ENCODE measurements at regions not wholly inside any gene's neighbourhood (a gene's known extent, or its start where the extent isn't known, plus 50 kb on each side); places are given as distances from the start of the nearest gene placed in this dataset.
"Not testable (repeated sequence)": the region's sequence is repeated elsewhere in the genome, so short reads cannot be mapped to it uniquely, and the experiment has no call there.

DNA sequence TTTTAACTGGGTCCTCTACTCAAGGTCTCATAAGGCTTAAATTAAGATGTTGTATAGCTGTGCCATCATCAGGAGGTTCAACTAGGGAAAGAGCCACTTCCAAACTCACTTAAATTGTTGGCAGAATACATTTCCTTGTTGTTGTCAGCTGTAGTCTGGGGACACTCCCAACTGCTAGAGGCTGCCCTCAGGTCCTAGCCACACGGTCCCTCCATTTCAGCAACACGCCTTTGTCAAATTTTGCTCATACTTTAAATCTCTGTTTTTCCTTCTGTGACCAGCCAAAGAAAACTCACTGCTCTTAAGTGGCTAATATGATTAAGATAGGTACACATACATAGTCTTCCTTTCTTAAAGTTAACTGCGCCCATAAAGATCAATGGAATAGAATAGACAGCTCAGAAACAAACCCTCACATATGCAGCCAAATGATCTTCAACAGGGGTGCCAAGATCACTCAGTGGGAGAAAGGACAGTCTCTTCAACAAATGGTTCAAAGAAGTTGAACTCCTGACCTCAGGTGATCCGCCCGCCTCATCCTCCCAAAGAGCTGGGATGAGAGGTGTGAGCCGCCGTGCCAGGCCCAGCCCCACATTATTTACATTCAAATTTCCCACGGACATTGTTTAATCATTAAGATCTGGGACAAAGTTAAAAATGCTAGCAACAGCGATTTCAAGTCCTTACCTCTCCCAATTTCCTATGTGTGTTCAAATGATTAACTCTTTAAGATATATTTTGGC, 76.4 kb upstream of the ELOVL5 start:
- no peaks in the 10 kb centered on the region for H3K9me3 Mint-ChIP-seq
- peaks cover 21% of the 10 kb centered on the region for H3K4me1 Mint-ChIP-seq
- no peaks in the 10 kb centered on the region for H3K27me3 Mint-ChIP-seq
- no peak overlapping the region for H3K4me3 Mint-ChIP-seq
- H3K27ac Mint-ChIP-seq, result no peak overlapping the region
- no peaks in the 10 kb centered on the region for H3K36me3 Mint-ChIP-seq

DNA sequence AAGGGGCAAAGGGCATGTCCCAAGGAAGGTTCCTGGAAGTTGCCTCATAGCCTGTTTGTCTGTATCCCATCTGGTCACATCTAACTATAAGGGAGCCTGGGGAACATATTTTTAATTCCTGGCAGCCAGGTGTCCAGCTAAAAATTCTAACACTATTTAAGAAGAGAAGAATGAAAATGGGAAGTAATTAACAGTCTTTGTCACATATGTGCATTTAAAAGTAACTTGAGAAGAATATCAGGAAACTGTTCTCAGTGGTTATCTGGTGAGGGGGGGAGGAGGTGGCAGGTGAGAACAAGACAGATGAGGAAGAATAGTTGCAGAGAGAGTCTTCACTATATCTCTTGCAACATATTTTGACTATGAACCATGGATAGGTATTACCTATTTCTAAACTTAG, 75.5 kb upstream of the ELOVL5 start:
- Mint-ChIP-seq H3K27ac (no peak overlapping the region), H3K4me3 (no peak overlapping the region)

DNA sequence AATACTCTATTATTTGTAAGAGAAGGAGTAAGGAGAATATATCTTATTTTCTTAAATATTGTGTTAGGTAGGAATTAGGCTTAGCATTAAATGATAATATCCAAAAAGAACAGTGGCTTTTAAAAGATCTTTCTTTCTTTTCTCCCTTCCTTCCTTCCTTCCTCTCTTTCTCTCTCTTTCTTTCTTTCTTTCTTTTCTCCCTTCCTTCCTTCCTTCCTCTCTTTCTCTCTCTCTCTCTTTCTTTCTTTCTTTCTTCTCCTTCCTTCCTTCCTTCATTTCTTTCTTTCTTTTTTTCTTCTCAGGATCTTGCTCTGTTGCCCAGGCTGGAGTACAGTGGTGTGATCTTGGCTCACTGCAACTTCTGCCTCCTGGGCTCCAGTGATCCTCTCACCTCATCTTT, 74.8 kb upstream of the ELOVL5 start:
- H3K4me3 Mint-ChIP-seq, H3K36me3 Mint-ChIP-seq, H3K27me3 Mint-ChIP-seq, H3K9me3 Mint-ChIP-seq, H3K27ac Mint-ChIP-seq: not testable (repeated sequence)
- H3K4me1 Mint-ChIP-seq, result peaks cover 11% of the 10 kb centered on the region

More for the DNA sequence above, 75.5 kb upstream of the ELOVL5 start:
- Mint-ChIP-seq H3K36me3 (no peaks in the 10 kb centered on the region), H3K4me1 (peaks cover 17% of the 10 kb centered on the region), H3K27me3 (no peaks in the 10 kb centered on the region), H3K9me3 (no peaks in the 10 kb centered on the region)

DNA sequence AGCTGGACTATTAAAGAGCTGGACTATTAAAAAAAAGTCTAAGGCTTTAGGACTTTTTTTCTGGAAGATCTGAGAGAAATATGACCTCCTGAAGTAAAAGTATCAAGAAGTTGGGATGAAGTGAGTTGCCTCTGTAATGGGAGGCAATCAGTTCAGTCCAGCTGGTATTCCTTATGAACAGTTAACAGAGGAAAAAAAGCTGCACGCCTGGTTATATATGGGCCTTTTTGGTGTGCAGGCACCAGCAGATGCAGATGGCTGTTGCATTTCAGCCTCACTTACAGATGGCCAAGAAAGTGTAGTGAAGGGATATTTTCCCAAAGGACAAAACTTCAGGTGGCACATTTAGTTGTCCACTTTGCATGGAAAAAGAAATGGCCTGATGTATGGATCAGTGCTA, 70.3 kb upstream of the ELOVL5 start:
- Mint-ChIP-seq H3K27ac (no peak overlapping the region), H3K36me3 (no peaks in the 10 kb centered on the region), H3K4me3 (no peak overlapping the region), H3K9me3 (no peaks in the 10 kb centered on the region), H3K27me3 (no peaks in the 10 kb centered on the region), H3K4me1 (no peaks in the 10 kb centered on the region)

DNA sequence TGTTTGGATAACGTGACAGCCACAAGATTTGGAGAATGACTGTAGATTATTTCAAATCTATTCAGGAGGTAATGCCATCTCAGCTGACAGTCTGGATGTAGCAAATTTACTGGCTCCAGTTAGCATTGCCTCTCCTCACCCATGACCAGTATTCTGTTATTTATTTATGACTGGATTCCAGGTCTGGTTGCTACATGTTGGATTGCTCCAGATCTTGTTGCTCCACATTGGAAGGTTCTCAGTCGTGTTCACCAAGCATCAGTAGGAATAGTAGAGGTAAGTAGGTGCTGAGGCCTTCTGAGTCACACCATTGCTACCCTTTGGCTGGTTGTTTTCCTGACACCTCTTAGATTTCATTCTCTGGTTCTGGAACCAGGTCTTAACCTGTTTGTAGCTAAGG, 69.5 kb upstream of the ELOVL5 start:
- Mint-ChIP-seq H3K4me1 (no peaks in the 10 kb centered on the region), H3K36me3 (no peaks in the 10 kb centered on the region), H3K27ac (no peak overlapping the region), H3K4me3 (no peak overlapping the region), H3K27me3 (no peaks in the 10 kb centered on the region), H3K9me3 (no peaks in the 10 kb centered on the region)

DNA sequence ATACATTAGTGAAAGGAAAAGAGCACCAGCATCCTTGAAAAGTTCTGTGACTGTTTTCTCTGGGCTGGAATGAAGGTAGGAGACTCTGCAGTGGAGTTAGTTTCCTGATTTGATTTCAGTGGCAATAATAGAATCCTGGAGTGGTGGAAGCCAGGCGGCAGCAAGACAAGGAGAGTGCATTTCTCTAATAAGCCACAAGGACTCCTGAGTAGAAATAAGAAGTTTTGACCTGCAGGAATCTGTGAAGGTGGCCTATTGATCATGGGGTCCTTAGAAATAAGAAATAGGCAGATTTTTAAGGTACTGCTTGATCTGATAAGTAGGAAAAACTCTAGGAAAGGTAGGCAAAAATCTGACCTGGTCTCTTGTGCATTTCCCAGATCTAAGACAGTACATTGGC, 68.4 kb upstream of the ELOVL5 start:
- no peaks in the 10 kb centered on the region for H3K36me3 Mint-ChIP-seq
- H3K9me3 Mint-ChIP-seq, result no peaks in the 10 kb centered on the region
- H3K27ac Mint-ChIP-seq, result no peak overlapping the region
- H3K27me3 Mint-ChIP-seq, result no peaks in the 10 kb centered on the region
- H3K4me1 Mint-ChIP-seq, result no peaks in the 10 kb centered on the region
- no peak overlapping the region for H3K4me3 Mint-ChIP-seq

DNA sequence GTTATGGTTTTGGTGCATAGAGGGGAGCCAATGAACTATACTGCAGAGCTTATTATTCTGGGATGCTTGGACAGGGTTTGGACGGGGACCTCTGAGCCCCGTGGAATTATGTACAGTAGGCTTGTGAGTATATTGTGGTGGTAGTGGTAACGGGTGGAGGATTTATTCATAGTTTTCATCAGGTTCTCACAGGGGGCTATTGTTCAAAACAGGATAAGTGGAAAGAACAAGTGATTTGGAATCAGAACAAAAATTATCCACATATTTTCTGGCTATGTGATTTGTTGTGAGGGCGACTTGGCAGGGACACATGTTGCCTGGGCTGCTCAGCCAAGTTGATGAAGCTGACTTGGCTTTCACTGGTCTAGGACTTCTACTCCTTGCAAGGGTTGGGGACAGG, 64.6 kb upstream of the ELOVL5 start:
- Mint-ChIP-seq H3K36me3 (no peaks in the 10 kb centered on the region), H3K4me3 (no peak overlapping the region), H3K9me3 (no peaks in the 10 kb centered on the region), H3K27me3 (no peaks in the 10 kb centered on the region), H3K4me1 (no peaks in the 10 kb centered on the region), H3K27ac (no peak overlapping the region)

DNA sequence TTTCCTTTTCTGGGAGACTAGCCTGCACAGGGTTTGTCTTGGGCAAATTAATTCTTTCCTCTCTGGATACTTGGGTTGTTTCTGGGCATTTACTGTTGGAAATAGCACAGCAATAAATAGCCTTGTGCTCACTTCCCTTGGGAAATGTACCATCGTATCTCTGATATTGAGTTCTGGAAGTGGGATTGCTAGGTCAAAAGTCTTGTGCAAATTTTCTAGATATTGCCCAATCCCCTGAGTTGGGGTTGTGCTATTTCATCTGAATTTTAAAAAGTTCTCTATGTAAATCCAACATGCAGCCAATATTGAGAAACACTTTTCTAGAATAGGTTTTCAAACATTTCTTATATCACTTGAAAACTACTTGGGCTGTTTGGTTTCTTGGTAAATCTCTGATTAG, 64.0 kb upstream of the ELOVL5 start:
- Mint-ChIP-seq H3K36me3 (no peaks in the 10 kb centered on the region), H3K4me1 (no peaks in the 10 kb centered on the region), H3K4me3 (no peak overlapping the region), H3K9me3 (no peaks in the 10 kb centered on the region), H3K27me3 (no peaks in the 10 kb centered on the region), H3K27ac (no peak overlapping the region)

DNA sequence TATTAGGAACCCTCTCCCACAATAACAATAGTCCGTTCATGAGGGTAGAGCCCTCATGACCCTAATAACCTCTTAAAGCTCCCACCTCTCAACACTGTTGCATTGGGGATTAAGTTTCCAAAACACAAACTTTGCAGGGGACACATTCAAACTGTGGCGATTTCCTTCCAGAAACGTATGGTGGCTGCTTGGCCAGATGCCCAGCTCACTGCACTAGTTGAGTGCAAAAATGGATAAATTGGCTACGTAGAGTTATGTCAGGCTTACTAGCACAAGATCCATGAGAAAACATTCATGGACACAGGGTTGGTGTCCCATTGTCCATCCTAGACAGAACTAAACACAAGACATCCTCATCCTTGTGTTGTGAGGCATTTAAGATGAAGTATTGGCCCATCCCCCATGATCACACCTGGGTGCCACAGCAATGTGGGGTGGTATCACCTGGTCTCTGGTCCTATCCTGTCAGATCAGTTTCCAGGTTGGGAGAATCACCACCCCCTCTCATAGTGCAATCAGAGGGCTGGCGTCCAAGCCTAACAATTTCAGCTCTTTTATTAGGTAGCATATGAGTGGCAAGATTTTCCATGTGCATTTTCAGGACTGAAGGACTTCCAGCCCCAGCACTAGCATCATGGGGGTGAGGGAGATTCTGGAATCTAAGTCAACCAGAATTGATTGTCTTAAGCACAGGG, 63.4 kb upstream of the ELOVL5 start:
- H3K27ac Mint-ChIP-seq, result no peak overlapping the region
- no peak overlapping the region for H3K4me3 Mint-ChIP-seq
- H3K36me3 Mint-ChIP-seq, result no peaks in the 10 kb centered on the region
- no peaks in the 10 kb centered on the region for H3K9me3 Mint-ChIP-seq
- H3K27me3 Mint-ChIP-seq, result no peaks in the 10 kb centered on the region
- H3K4me1 Mint-ChIP-seq, result no peaks in the 10 kb centered on the region

DNA sequence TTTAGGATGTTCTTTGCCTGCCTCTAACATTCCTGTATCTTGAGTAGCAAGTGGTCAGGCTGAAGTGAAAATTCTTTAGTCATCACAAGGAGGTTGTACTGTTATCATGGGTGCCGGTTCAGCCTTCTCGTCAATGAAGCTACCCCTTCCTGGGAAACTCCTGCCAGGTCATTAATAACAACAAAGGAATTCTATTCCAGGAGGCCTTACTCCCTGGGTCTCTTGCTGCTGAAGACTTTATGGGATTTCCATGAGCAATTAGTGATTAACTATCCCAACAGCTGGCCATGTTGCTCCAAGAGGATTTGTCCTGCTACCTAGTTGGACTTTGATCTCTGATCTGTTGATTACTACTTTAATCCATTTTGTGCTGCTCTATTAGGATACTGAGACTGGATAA, 62.7 kb upstream of the ELOVL5 start:
- Mint-ChIP-seq H3K27me3 (no peaks in the 10 kb centered on the region), H3K4me3 (no peak overlapping the region), H3K36me3 (no peaks in the 10 kb centered on the region), H3K27ac (no peak overlapping the region), H3K4me1 (no peaks in the 10 kb centered on the region), H3K9me3 (no peaks in the 10 kb centered on the region)

DNA sequence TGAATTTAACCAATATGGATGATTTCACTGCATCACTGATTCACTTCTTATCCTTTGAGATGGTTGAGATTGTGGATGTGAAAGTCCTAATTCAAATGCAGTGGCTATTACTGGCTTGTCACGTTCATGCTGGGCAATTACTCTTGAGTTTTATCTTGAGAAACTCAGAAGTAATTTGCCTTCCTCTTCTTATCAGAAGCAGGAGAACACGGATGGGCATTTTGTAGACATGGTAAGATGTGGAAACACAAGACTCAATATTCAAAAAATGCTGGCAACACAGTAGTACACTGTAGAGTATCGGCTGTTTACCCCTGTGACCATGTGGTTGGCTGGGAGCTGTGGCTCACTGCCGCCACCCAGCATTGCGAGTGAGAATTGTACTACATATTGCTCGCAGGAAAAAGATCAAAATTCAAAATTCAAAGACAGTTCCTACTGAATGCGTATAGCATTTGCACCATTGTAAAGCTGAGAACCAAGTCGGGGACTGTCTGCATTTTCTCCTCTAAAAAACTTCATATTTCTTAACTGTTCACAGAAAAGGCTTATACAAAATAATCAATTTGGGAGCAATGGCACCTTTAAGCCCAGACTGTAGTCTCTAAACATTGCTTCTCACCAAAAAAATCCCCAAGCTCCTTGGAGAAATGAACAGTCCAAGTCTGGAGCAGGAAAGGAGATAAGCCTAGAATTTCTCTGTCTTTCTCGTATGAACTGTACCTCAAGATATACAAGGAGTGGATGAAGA, 61.9 kb upstream of the ELOVL5 start:
- no peak overlapping the region for H3K4me3 Mint-ChIP-seq
- no peaks in the 10 kb centered on the region for H3K36me3 Mint-ChIP-seq
- H3K27me3 Mint-ChIP-seq, result no peaks in the 10 kb centered on the region
- H3K27ac Mint-ChIP-seq, result no peak overlapping the region
- H3K4me1 Mint-ChIP-seq, result no peaks in the 10 kb centered on the region
- no peaks in the 10 kb centered on the region for H3K9me3 Mint-ChIP-seq

DNA sequence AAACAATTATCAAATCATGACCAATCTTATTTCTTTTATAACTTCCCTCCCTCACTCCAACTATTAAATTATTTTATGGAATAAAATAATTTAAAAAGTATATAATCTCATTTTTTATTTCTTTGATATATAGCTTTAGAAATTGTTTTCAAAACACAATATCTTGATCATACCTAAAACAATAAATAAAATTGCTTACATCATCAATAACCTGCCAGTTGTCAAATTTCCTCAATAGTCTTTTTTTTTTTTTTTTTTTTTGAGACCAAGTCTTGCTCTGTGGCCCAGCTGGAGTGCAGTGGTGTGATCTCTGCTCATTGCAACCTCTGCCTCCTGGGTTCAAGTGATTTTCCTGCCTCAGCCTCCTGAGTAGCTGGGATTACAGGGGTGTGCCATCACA, 60.1 kb upstream of the ELOVL5 start:
- Mint-ChIP-seq H3K4me3 (no peak overlapping the region), H3K27me3 (no peaks in the 10 kb centered on the region), H3K4me1 (no peaks in the 10 kb centered on the region), H3K36me3 (no peaks in the 10 kb centered on the region), H3K27ac (no peak overlapping the region), H3K9me3 (no peaks in the 10 kb centered on the region)

DNA sequence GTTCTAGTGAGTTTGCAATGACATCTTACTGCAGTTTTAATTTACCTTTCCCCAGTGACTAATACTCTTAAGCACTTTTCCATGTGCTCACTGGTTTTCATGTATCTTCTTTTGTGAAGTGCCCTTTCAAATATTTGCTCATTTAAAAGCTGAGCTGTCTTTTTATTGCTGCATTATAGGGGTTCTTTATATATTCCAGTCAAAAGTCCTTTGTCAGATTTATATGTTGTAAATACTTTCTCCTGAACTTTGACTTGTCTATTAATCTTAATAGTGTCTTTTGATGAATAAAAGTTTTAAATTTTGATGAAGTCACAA, 50.2 kb upstream of the ELOVL5 start:
- Mint-ChIP-seq H3K27me3 (no peaks in the 10 kb centered on the region), H3K27ac (no peak overlapping the region), H3K4me1 (no peaks in the 10 kb centered on the region), H3K9me3 (no peaks in the 10 kb centered on the region), H3K4me3 (no peak overlapping the region), H3K36me3 (no peaks in the 10 kb centered on the region)

DNA sequence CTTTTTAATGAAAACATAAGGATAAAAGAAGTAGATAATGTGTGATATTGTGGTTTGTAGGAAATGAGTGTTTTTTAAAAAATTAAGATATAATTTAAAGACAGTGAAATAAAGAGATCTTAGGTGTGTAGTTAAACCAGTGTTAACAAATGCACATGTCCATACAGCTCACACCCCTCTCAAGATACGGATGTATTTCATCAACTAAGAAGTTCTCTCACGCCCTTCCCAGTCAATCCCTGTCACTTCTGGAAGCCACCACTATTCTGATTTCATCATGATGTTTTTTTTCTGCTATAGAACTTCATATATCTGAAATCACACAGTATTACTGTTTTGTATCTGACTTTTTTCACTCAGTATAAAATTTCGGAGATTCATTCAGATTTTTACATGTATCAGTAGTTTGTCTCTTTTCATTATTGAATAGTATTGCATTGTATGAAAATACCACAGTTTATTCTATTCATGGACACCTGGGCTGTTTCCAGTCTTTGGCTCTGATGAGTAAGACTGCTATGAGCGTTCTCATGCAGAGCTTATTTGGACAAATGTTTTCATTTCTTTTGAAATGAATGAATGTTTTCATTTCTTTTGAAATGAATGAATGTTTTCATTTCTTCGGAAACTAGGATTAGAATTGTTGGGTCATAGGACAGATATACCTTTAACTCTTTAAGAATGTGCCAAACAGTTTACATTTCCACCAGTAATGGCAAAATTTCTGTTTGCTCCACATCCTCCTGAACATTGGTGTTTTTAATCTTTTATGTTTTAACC, 49.7 kb upstream of the ELOVL5 start:
- H3K27ac Mint-ChIP-seq, result no peak overlapping the region
- H3K36me3 Mint-ChIP-seq, result no peaks in the 10 kb centered on the region
- no peaks in the 10 kb centered on the region for H3K4me1 Mint-ChIP-seq
- H3K27me3 Mint-ChIP-seq, result no peaks in the 10 kb centered on the region
- H3K4me3 Mint-ChIP-seq, result no peak overlapping the region
- H3K9me3 Mint-ChIP-seq, result no peaks in the 10 kb centered on the region

Measured in activated naive CD4-positive, alpha-beta T cell treated with anti-CD3 and anti-CD28 coated beads, Interleukin-2, amount 50 U/mL, for 24 hours (primary cell).